ENCODE measurements at regions not wholly inside any gene's neighbourhood (a gene's known extent, or its start where the extent isn't known, plus 50 kb on each side); places are given as distances from the start of the nearest gene placed in this dataset.

- no peaks in the 10 kb centered on the region for H3K36me3 Mint-ChIP-seq
- H3K9me3 Mint-ChIP-seq = no peaks in the 10 kb centered on the region
- H3K4me1 Mint-ChIP-seq (ENCODE audit: low read depth) = no peaks in the 10 kb centered on the region
- POLR2A ChIA-PET = no interaction called here
- CTCF ChIA-PET = interaction anchor here (0.8 kb wide), 1 partner anchor 42 kb away, joined by 3 read pairs; no protein-coding TSS in a partner anchor
- no peak for DNase-seq
- peaks cover 4% of the 10 kb centered on the region for H3K27me3 Mint-ChIP-seq
- intact Hi-C loops (cut with micrococcal nuclease) = no loop called here
- H3K27ac Mint-ChIP-seq = no peak overlapping the region
- no peak overlapping the region for H3K4me3 Mint-ChIP-seq
Measured at GRCh38 chr15:62785881-62786828, 256.4 kb upstream of the TPM1 start.

- Mint-ChIP-seq H3K27me3 (peaks cover 9% of the 10 kb centered on the region), H3K36me3 (no peaks in the 10 kb centered on the region)
- intact Hi-C loops (cut with micrococcal nuclease) = no loop called here
Measured at GRCh38 chr15:62787401-62787800, 255.1 kb upstream of the TPM1 start.

GRCh38 chr15:62788224-62788623, 254.3 kb upstream of the TPM1 start:
- CTCF ChIA-PET = no interaction called here
- Mint-ChIP-seq H3K36me3 (no peaks in the 10 kb centered on the region), H3K27me3 (peaks cover 9% of the 10 kb centered on the region), H3K4me1 (ENCODE audit: low read depth) (no peaks in the 10 kb centered on the region), H3K9me3 (no peaks in the 10 kb centered on the region), H3K4me3 (no peak overlapping the region), H3K27ac (no peak overlapping the region)
- DNase-seq = no peak
- intact Hi-C loops (cut with micrococcal nuclease) = no loop called here
- POLR2A ChIA-PET = no interaction called here

More at GRCh38 chr15:62787401-62787800, 255.1 kb upstream of the TPM1 start:
- no peaks in the 10 kb centered on the region for H3K9me3 Mint-ChIP-seq
- ChIA-PET CTCF (no interaction called here), POLR2A (no interaction called here)
- DNase-seq = no peak
- no peak overlapping the region for H3K4me3 Mint-ChIP-seq
- no peak overlapping the region for H3K27ac Mint-ChIP-seq
- H3K4me1 Mint-ChIP-seq (ENCODE audit: low read depth) = no peaks in the 10 kb centered on the region

GRCh38 chr15:62790546-62790945, 252.0 kb upstream of the TPM1 start:
- no peak for DNase-seq
- Mint-ChIP-seq H3K36me3 (no peaks in the 10 kb centered on the region), H3K9me3 (no peaks in the 10 kb centered on the region), H3K27me3 (peaks cover 15% of the 10 kb centered on the region), H3K4me1 (ENCODE audit: low read depth) (no peaks in the 10 kb centered on the region), H3K27ac (no peak overlapping the region), H3K4me3 (no peak overlapping the region)
- CTCF ChIA-PET = no interaction called here
- intact Hi-C loops (cut with micrococcal nuclease) = no loop called here
- POLR2A ChIA-PET = no interaction called here

GRCh38 chr15:62791694-62792093, 250.9 kb upstream of the TPM1 start:
- no peaks in the 10 kb centered on the region for H3K9me3 Mint-ChIP-seq
- no peak for DNase-seq
- no peaks in the 10 kb centered on the region for H3K36me3 Mint-ChIP-seq
- H3K27ac Mint-ChIP-seq = no peak overlapping the region
- no peaks in the 10 kb centered on the region for H3K4me1 Mint-ChIP-seq (ENCODE audit: low read depth)
- intact Hi-C loops (cut with micrococcal nuclease) = no loop called here
- ChIA-PET POLR2A (no interaction called here), CTCF (no interaction called here)
- H3K4me3 Mint-ChIP-seq = no peak overlapping the region
- peaks cover 11% of the 10 kb centered on the region for H3K27me3 Mint-ChIP-seq

DNA sequence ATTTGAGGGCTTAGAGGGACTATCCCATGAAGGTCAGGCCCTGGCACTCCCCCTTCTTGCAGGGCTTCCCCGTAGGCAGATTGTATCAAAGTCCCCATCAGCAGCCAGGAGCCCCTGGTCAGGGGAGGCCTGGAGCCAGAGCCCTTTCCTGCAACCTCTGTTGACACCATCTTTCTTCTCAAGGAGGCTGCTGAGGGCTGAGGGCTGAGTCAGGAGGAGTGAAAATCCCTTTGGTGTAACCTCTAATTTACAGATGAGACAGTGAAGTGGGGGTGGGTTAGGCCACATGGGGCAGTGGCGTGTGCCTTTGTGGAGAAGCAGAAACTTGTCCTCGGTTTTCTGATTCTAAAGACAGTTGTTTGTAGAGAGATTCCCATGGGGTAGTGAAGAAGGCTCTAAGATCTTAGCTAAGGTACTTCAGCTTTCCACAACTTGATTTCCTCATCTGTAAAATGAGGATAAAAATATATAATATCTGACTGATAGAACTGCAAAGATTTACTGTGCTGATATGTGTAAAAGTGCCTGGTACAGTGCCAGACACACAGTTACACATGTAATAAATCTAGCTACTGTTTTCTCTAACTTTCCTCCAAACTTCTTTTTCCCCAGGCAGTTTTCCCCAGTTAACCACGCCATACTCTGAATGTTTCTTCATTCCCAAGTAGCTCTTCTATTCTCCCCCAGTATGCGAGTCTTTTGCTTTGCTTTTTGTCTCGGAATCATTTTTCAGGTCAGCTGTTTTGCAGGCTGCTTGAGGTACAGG, 249.4 kb upstream of the TPM1 start:
- DNase-seq = no peak
- no peaks in the 10 kb centered on the region for H3K36me3 Mint-ChIP-seq
- peaks cover 11% of the 10 kb centered on the region for H3K27me3 Mint-ChIP-seq
- no peak overlapping the region for H3K27ac Mint-ChIP-seq
- ChIA-PET CTCF (no interaction called here), POLR2A (no interaction called here)
- H3K4me1 Mint-ChIP-seq (ENCODE audit: low read depth) = no peaks in the 10 kb centered on the region
- no peaks in the 10 kb centered on the region for H3K9me3 Mint-ChIP-seq
- no peak overlapping the region for H3K4me3 Mint-ChIP-seq
- intact Hi-C loops (cut with micrococcal nuclease) = no loop called here

GRCh38 chr15:62793752-62794144, 248.8 kb upstream of the TPM1 start:
- CTCF ChIA-PET = no interaction called here
- POLR2A ChIA-PET = no interaction called here
- no peak overlapping the region for H3K4me3 Mint-ChIP-seq
- no peaks in the 10 kb centered on the region for H3K4me1 Mint-ChIP-seq (ENCODE audit: low read depth)
- H3K9me3 Mint-ChIP-seq = no peaks in the 10 kb centered on the region
- no peak overlapping the region for H3K27ac Mint-ChIP-seq
- intact Hi-C loops (cut with micrococcal nuclease) = no loop called here
- peaks cover 11% of the 10 kb centered on the region for H3K27me3 Mint-ChIP-seq
- DNase-seq = no peak
- no peaks in the 10 kb centered on the region for H3K36me3 Mint-ChIP-seq

DNA sequence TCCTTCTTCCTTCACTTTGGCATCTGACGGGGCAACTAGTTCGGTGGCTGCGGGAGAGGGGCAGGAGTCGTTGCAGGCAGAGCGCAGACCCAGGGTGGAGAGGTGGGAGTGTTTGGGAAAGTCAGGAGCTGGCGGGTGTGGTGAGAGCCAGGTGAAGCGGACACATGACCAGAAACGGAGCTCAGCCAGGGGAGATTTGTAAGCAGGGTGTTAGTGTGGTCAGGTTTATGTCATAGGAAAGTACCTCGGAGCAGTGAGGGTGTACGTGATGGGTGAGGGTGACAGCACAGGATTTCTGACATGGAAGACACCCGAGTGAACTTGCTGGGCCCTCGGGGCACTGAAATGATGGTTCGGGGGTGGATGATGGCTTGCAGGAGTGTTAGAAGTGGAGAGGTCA, 247.4 kb upstream of the TPM1 start:
- ChIA-PET CTCF (no interaction called here), POLR2A (no interaction called here)
- Mint-ChIP-seq H3K4me1 (ENCODE audit: low read depth) (no peaks in the 10 kb centered on the region), H3K4me3 (no peak overlapping the region), H3K27me3 (peaks cover 11% of the 10 kb centered on the region), H3K27ac (no peak overlapping the region), H3K36me3 (no peaks in the 10 kb centered on the region), H3K9me3 (no peaks in the 10 kb centered on the region)
- intact Hi-C loops (cut with micrococcal nuclease) = no loop called here
- DNase-seq = no peak

DNA sequence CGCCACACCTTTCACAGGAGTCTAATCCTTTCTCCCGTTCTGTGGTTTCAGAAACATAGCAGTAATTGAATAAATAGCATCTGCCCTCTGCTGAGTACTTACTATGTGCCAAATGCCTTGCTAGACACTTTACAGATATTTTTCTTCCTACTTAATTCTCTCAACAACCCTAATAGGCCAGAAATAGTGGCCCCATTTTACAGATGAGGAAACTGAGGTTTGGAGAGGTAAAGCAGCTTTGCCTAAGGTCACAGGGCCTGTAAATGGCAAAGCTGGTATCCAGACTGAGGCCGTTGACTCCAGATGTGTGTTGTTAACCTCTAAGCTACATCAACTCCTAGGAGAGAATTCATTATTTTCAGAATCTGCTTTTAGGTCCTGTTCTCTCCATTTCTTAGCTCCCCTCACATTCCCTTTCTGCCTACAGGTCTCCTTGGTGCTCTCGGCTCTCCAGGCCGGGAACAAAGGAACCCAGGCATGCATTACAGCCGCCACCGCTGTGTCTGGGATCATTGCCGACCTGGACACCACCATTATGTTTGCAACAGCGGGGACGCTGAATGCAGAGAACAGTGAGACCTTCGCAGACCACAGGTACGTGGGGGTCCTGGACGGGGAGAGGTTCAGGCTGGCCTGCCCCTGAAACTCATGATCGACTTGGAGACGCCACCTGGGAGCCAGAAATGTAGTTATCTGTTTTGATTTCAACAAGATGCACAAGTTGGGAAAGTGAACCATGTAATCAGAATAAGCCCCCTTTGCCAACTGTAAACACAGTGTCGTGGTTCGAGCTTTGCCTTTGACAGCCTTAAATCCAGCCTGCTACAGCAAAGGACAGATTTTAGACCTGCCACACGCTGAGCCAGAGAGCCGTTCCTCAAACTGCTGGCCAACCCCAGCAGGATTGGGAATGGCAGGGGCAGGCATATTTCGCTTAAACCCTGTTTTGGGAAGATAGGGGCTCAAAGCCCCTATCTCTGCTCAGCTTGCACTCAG, 246.5 kb upstream of the TPM1 start:
- H3K4me3 Mint-ChIP-seq = no peak overlapping the region
- POLR2A ChIA-PET = no interaction called here
- H3K4me1 Mint-ChIP-seq (ENCODE audit: low read depth) = no peaks in the 10 kb centered on the region
- peaks cover 11% of the 10 kb centered on the region for H3K27me3 Mint-ChIP-seq
- H3K9me3 Mint-ChIP-seq = no peaks in the 10 kb centered on the region
- CTCF ChIA-PET = no interaction called here
- no peak overlapping the region for H3K27ac Mint-ChIP-seq
- no peak for DNase-seq
- no peaks in the 10 kb centered on the region for H3K36me3 Mint-ChIP-seq
- intact Hi-C loops (cut with micrococcal nuclease) = no loop called here

DNA sequence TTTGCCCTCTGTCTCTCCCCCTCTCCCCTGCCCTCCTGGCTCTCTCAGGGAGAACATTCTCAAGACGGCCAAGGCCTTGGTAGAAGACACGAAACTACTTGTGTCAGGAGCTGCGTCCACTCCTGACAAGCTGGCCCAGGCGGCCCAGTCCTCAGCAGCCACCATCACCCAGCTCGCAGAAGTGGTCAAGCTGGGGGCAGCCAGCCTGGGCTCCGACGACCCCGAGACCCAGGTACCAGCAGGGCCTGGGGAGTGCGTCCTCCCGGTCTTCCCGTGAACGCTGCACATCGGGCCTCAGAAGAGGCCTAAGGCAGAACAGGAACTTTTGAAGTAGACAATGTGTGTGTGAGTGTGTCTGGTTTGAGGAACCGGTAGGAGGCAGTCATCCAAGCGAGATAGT, 245.4 kb upstream of the TPM1 start:
- H3K9me3 Mint-ChIP-seq = no peaks in the 10 kb centered on the region
- DNase-seq = no peak
- H3K27ac Mint-ChIP-seq = no peak overlapping the region
- POLR2A ChIA-PET = no interaction called here
- H3K36me3 Mint-ChIP-seq = no peaks in the 10 kb centered on the region
- CTCF ChIA-PET = interaction anchor here (1.3 kb wide), 1 partner anchor 55 kb away, joined by 3 read pairs; no protein-coding TSS in a partner anchor
- H3K4me1 Mint-ChIP-seq (ENCODE audit: low read depth) = no peaks in the 10 kb centered on the region
- peaks cover 6% of the 10 kb centered on the region for H3K27me3 Mint-ChIP-seq
- intact Hi-C loops (cut with micrococcal nuclease) = no loop called here
- H3K4me3 Mint-ChIP-seq = no peak overlapping the region

DNA sequence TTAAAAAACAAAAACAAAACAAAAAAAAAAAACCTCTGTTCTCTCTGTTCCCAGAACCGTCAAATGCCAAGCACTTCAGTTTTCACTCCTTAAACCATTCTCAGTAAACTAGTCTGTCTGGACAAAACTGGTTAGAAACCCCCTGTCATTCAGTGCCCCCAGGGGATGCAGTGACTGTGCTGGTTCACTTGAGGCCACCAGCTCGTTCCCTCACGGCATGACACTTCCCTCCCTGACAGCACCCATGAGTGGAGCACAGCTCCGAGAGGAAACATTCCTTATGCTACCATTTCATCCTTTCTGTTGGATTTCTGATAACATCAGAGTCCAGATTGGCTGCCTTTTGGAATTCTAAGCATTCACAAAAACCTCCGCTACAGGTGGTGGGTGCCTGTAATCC, 244.0 kb upstream of the TPM1 start:
- no peaks in the 10 kb centered on the region for H3K9me3 Mint-ChIP-seq
- intact Hi-C loops (cut with micrococcal nuclease) = no loop called here
- H3K27me3 Mint-ChIP-seq = peaks cover 6% of the 10 kb centered on the region
- no peaks in the 10 kb centered on the region for H3K4me1 Mint-ChIP-seq (ENCODE audit: low read depth)
- H3K27ac Mint-ChIP-seq = no peak overlapping the region
- H3K4me3 Mint-ChIP-seq = no peak overlapping the region
- ChIA-PET CTCF (no interaction called here), POLR2A (no interaction called here)
- DNase-seq = no peak
- H3K36me3 Mint-ChIP-seq = no peaks in the 10 kb centered on the region

DNA sequence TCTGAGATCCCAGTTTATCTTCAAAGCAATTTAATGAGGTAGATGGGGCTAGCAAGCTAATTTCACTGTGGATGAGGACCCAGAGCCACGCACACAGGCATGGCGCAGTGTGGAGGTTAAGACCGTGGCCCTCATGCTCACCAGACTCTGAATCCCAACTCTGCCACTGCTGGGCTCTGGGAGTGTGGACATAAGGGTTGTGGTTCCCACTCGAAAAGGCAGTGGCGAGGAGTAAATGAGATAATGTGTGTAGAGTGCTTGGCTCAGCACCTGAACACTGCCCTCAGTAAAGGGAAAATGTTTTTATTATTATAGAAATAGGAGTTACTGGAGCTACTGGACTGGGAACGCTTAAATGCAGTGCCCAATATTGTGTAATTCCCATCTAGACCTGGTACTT, 243.5 kb upstream of the TPM1 start:
- POLR2A ChIA-PET = no interaction called here
- intact Hi-C loops (cut with micrococcal nuclease) = no loop called here
- no peaks in the 10 kb centered on the region for H3K9me3 Mint-ChIP-seq

More for the DNA sequence above, 243.5 kb upstream of the TPM1 start:
- no peaks in the 10 kb centered on the region for H3K4me1 Mint-ChIP-seq (ENCODE audit: low read depth)
- CTCF ChIA-PET = no interaction called here
- no peak for DNase-seq
- no peak overlapping the region for H3K27ac Mint-ChIP-seq
- H3K4me3 Mint-ChIP-seq = no peak overlapping the region
- no peaks in the 10 kb centered on the region for H3K36me3 Mint-ChIP-seq
- H3K27me3 Mint-ChIP-seq = peaks cover 6% of the 10 kb centered on the region

Measured in activated CD4-positive, alpha-beta memory T cell treated with anti-CD3 and anti-CD28 coated beads for 36 hours (primary cell).